B cell (primary cell): ENCODE measurements at regions not wholly inside any gene's neighbourhood (a gene's known extent, or its start where the extent isn't known, plus 50 kb on each side); places are given as distances from the start of the nearest gene placed in this dataset.

Experiments used
- EZH2 ChIP-seq: IDR thresholded peaks from 2 replicates; pipeline ENCODE4 v1.6.1; 2012; ENCODE audit warnings: borderline replicate concordance, low read depth, mild to moderate bottlenecking, moderate library complexity, low read length; ENCODE audit not compliant: insufficient read depth, poor library complexity, severe bottlenecking
- TF ChIP-seq, protein P1 (sequence below): fragments of 200-600 bp; IDR thresholded peaks from one replicate; pipeline ENCODE4 v1.8.0; 2022; ENCODE audit warnings: antibody characterized with exemption, mild to moderate bottlenecking

DNA sequence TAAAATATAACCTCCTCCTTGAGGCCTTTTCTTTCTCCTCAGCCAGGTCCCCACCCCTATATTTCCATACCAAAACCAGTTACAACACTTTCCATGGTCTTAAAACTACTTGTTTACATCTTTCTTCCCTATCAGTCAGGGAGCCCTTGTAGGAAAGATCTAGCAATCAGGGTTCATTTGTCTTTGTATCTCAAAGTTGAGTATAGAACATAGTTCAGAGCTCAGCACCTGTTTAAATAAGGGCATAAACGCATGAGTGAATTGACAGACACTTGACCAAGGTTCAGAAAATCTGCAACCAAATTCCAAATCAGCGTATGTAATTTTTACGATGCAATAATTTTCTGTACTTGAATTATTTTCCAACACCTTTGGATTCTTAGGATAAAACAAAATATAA lies 352.2 kb upstream of the MAGEB16 start:
- TF ChIP-seq, protein P1, sequence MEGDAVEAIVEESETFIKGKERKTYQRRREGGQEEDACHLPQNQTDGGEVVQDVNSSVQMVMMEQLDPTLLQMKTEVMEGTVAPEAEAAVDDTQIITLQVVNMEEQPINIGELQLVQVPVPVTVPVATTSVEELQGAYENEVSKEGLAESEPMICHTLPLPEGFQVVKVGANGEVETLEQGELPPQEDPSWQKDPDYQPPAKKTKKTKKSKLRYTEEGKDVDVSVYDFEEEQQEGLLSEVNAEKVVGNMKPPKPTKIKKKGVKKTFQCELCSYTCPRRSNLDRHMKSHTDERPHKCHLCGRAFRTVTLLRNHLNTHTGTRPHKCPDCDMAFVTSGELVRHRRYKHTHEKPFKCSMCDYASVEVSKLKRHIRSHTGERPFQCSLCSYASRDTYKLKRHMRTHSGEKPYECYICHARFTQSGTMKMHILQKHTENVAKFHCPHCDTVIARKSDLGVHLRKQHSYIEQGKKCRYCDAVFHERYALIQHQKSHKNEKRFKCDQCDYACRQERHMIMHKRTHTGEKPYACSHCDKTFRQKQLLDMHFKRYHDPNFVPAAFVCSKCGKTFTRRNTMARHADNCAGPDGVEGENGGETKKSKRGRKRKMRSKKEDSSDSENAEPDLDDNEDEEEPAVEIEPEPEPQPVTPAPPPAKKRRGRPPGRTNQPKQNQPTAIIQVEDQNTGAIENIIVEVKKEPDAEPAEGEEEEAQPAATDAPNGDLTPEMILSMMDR: no peak
- no peak for TF ChIP-seq EZH2
